HepG2 (cell line): ENCODE measurements at regions not wholly inside any gene's neighbourhood (a gene's known extent, or its start where the extent isn't known, plus 50 kb on each side); places are given as distances from the start of the nearest gene placed in this dataset.

Source experiments
- CBFB ChIP-seq: sonication (generic); formaldehyde crosslinking; IDR thresholded peaks from 2 replicates; pipeline ENCODE4 v1.4.0; 2020; ENCODE audit warnings: missing genetic modification reagents
- CEBPG ChIP-seq: IDR thresholded peaks from 2 replicates; pipeline ENCODE4 v1.6.1; 2016
- DR1 ChIP-seq: sonication (generic); formaldehyde crosslinking; IDR thresholded peaks from 2 replicates; pipeline ENCODE4 v1.8.0; 2021; ENCODE audit warnings: mild to moderate bottlenecking, missing genetic modification reagents, inconsistent platforms
- FOSL2 ChIP-seq: sonication (generic); formaldehyde crosslinking; IDR thresholded peaks from 2 replicates; pipeline ENCODE4 v1.4.0; 2020; ENCODE audit warnings: missing genetic modification reagents
- ISX ChIP-seq: sonication (generic); formaldehyde crosslinking; conservative IDR thresholded peaks from 2 replicates; pipeline ENCODE4 v1.5.0; 2020; ENCODE audit warnings: missing genetic modification reagents
- JDP2 ChIP-seq: sonication (generic); formaldehyde crosslinking; IDR thresholded peaks from 2 replicates; pipeline ENCODE4 v1.8.1; 2022; ENCODE audit warnings: missing genetic modification reagents, borderline replicate concordance
- KDM4B ChIP-seq: sonication (generic); formaldehyde crosslinking; IDR thresholded peaks from 2 replicates; pipeline ENCODE4 v1.4.0; 2020; ENCODE audit warnings: missing genetic modification reagents
- MED8 ChIP-seq: sonication (generic); formaldehyde crosslinking; IDR thresholded peaks from 2 replicates; pipeline ENCODE4 v1.8.1; 2023; ENCODE audit warnings: mild to moderate bottlenecking, missing genetic modification reagents; ENCODE audit not compliant: insufficient replicate concordance
- PATZ1 ChIP-seq: sonication (generic); formaldehyde crosslinking; IDR thresholded peaks from 2 replicates; pipeline ENCODE4 v1.4.0; 2020; ENCODE audit warnings: missing genetic modification reagents
- POGK ChIP-seq: sonication (generic); formaldehyde crosslinking; conservative IDR thresholded peaks from 2 replicates; pipeline ENCODE4 v1.8.0; 2022; ENCODE audit warnings: mild to moderate bottlenecking, moderate library complexity, missing genetic modification reagents
- POLR2A ChIP-seq, 2 experiments: IDR thresholded peaks; 2 replicates each; pipeline ENCODE4 v1.6.1; 2011; ENCODE audit warnings: low read depth in 2 of 2, low read length in 2 of 2, mild to moderate bottlenecking in 1 of 2, moderate library complexity in 1 of 2; ENCODE audit not compliant: insufficient read depth in 1 of 2
- RAD21 ChIP-seq: fragments of 450-650 bp; formaldehyde crosslinking; IDR thresholded peaks from 2 replicates; pipeline ENCODE4 v1.5.0; 2020; ENCODE audit warnings: mild to moderate bottlenecking
- REXO4 ChIP-seq: sonication (generic); formaldehyde crosslinking; IDR thresholded peaks from 2 replicates; pipeline ENCODE4 v1.8.0; 2022; ENCODE audit warnings: missing genetic modification reagents, mild to moderate bottlenecking, borderline replicate concordance
- RORA ChIP-seq: sonication (generic); formaldehyde crosslinking; IDR thresholded peaks from 2 replicates; pipeline ENCODE4 v1.5.0; 2020; ENCODE audit warnings: mild to moderate bottlenecking, missing genetic modification reagents, moderate library complexity
- SNRNP70 ChIP-seq: fragments of 200-400 bp; formaldehyde crosslinking; IDR thresholded peaks from 2 replicates; pipeline ENCODE4 v1.6.1; 2017; ENCODE audit warnings: mild to moderate bottlenecking, low read depth, low read length, moderate library complexity
- SOX13 ChIP-seq, 3 experiments: fragments of 450-650 bp in 1 of 3; sonication (generic) in 1 of 3; formaldehyde crosslinking in 1 of 3; IDR thresholded peaks in 2 of 3; conservative IDR thresholded peaks in 1 of 3; 2 replicates each; pipeline versions ENCODE4 v1.5.0 to v1.6.1; 2016 to 2020; ENCODE audit warnings: antibody characterized with exemption in 1 of 3, mild to moderate bottlenecking in 1 of 3, missing compliant biosample characterization in 1 of 3, missing genetic modification reagents in 1 of 3, moderate library complexity in 1 of 3
- TAF15 ChIP-seq: fragments of 200-400 bp; formaldehyde crosslinking; IDR thresholded peaks from one replicate; pipeline ENCODE4 v1.6.1; 2018; ENCODE audit warnings: mild to moderate bottlenecking, low read depth, low read length; ENCODE audit not compliant: poor library complexity, severe bottlenecking
- ZC3H13 ChIP-seq: sonication (generic); formaldehyde crosslinking; IDR thresholded peaks from 2 replicates; pipeline ENCODE4 v1.8.1; 2023; ENCODE audit warnings: mild to moderate bottlenecking, missing genetic modification reagents, moderate library complexity
- ZFX ChIP-seq: sonication (generic); formaldehyde crosslinking; IDR thresholded peaks from 2 replicates; pipeline ENCODE4 v1.4.0; 2020; ENCODE audit warnings: mild to moderate bottlenecking, low read depth, missing genetic modification reagents, moderate library complexity
- ZFYVE20 ChIP-seq: sonication (generic); formaldehyde crosslinking; IDR thresholded peaks from 2 replicates; pipeline ENCODE4 v1.8.0; 2023; ENCODE audit warnings: low read depth, mild to moderate bottlenecking, moderate library complexity, missing genetic modification reagents, borderline replicate concordance
- ZNF331 ChIP-seq: sonication (generic); formaldehyde crosslinking; IDR thresholded peaks from 2 replicates; pipeline ENCODE4 v1.4.0; 2020; ENCODE audit warnings: missing genetic modification reagents
- ZNF33B ChIP-seq: sonication (generic); formaldehyde crosslinking; IDR thresholded peaks from 2 replicates; pipeline ENCODE4 v1.5.1; 2020; ENCODE audit warnings: mild to moderate bottlenecking, missing genetic modification reagents
- ZNF513 ChIP-seq: sonication (generic); formaldehyde crosslinking; conservative IDR thresholded peaks from 2 replicates; pipeline ENCODE4 v1.5.0; 2020; ENCODE audit warnings: missing genetic modification reagents
- ZNF691 ChIP-seq: sonication (generic); formaldehyde crosslinking; IDR thresholded peaks from 2 replicates; pipeline ENCODE4 v1.4.0; 2020; ENCODE audit warnings: missing genetic modification reagents, low read depth, mild to moderate bottlenecking, borderline replicate concordance

- TF ChIP-seq DR1 (peak; percentile 37; the same call in 1 of the 2 replicates), ZFYVE20 (CRISPR knock-in tag) (no peak), ISX (0 out of 2 replicates have a peak, but pooled peaks have one; percentile 58), PATZ1 (CRISPR knock-in tag) (no peak), FOSL2 (CRISPR knock-in tag) (0 out of 2 replicates have a peak, but pooled peaks have one; percentile 9), ZFX (peak; percentile 59), ZNF513 (CRISPR knock-in tag) (no peak), POGK (CRISPR knock-in tag) (peak; percentile 18; the same call in 1 of the 2 replicates), MED8 (CRISPR knock-in tag) (no peak), CBFB (no peak), SOX13 (IDR thresholded peaks at IDR 0.05) (no peak), SOX13 (CRISPR knock-in tag; conservative IDR thresholded peaks at IDR 0.05 in 1 of 2, IDR thresholded peaks at IDR 0.05 in 1 of 2) (peak in 1 of 2 experiments; percentile 29; a peak in 1 of 4 replicates), ZNF33B (0 out of 2 replicates have a peak, but pooled peaks have one; percentile 16), RAD21 (CRISPR knock-in tag) (peak; percentile 15), TAF15 (no peak), JDP2 (CRISPR knock-in tag) (no peak), RORA (CRISPR knock-in tag) (no peak), REXO4 (CRISPR knock-in tag) (no peak), ZNF331 (CRISPR knock-in tag) (peak; percentile 47; the same call in 1 of the 2 replicates), ZC3H13 (no peak), ZNF691 (CRISPR knock-in tag) (no peak), CEBPG (no peak), SNRNP70 (no peak), POLR2A (IDR thresholded peaks at IDR 0.05; ENCODE audit: insufficient read depth in 1 of 2, low read depth in 2 of 2, low read length in 2 of 2) (peak; percentile 63 to 70), KDM4B (no peak)
Observed at GRCh38 chr7:25951414-25952260, 200.4 kb upstream of the NFE2L3 start (continued).
